HG03159 (cell line): ENCODE measurements at regions not wholly inside any gene's neighbourhood (a gene's known extent, or its start where the extent isn't known, plus 50 kb on each side); places are given as distances from the start of the nearest gene placed in this dataset.

Source experiments
- ATAC-seq: cut with Tn5 transposase; IDR thresholded peaks from one replicate; pipeline ENCODE4 v1.9.1; 2021; ENCODE audit warnings: mild to moderate bottlenecking, moderate library complexity; ENCODE audit not compliant: unreplicated experiment

- no peak for ATAC-seq
Observed at GRCh38 chr15:46595016-46595415, 960.2 kb downstream of the SQOR start.

- ATAC-seq: no peak
Observed at GRCh38 chr15:46607077-46607476, 972.2 kb downstream of the SQOR start.

- no peak for ATAC-seq
Observed at GRCh38 chr15:46616033-46616432, 981.2 kb downstream of the SQOR start.

- ATAC-seq: no peak
Observed at GRCh38 chr15:46617507-46617906, 982.7 kb downstream of the SQOR start.

- ATAC-seq: no peak
Observed at GRCh38 chr15:46618984-46619383, 984.2 kb downstream of the SQOR start.

GRCh38 chr15:46620392-46621013, 985.7 kb downstream of the SQOR start:
- ATAC-seq: no peak

- ATAC-seq: no peak
Observed at GRCh38 chr15:46622851-46623250, 988.0 kb downstream of the SQOR start.

- no peak for ATAC-seq
Observed at GRCh38 chr15:46636206-46636605, 1001.4 kb downstream of the SQOR start.

GRCh38 chr15:46644501-46645481, 1010.0 kb downstream of the SQOR start:
- ATAC-seq: no peak

GRCh38 chr15:46646490-46646889, 1011.7 kb downstream of the SQOR start:
- no peak for ATAC-seq

GRCh38 chr15:46647046-46647445, 1012.2 kb downstream of the SQOR start:
- ATAC-seq: no peak

GRCh38 chr15:46652266-46652665, 1017.4 kb downstream of the SQOR start:
- no peak for ATAC-seq

- no peak for ATAC-seq
Observed at GRCh38 chr15:46654993-46655392, 1020.2 kb downstream of the SQOR start.

GRCh38 chr15:46660096-46660842, 1025.4 kb downstream of the SQOR start:
- ATAC-seq: no peak

- ATAC-seq: no peak
Observed at GRCh38 chr15:46670258-46670657, 1035.4 kb downstream of the SQOR start.

- no peak for ATAC-seq
Observed at GRCh38 chr15:46671336-46671735, 1036.5 kb downstream of the SQOR start.

- ATAC-seq: no peak
Observed at GRCh38 chr15:46672041-46672440, 1037.2 kb downstream of the SQOR start.

GRCh38 chr15:46676233-46677206, 1040.8 kb upstream of the SEMA6D start:
- ATAC-seq: no peak

- ATAC-seq: no peak
Observed at GRCh38 chr15:46677491-46677890, 1039.8 kb upstream of the SEMA6D start.

GRCh38 chr15:46681901-46682300, 1035.4 kb upstream of the SEMA6D start:
- no peak for ATAC-seq
